Uterus (tissue), 3 donors: ENCODE measurements at regions not wholly inside any gene's neighbourhood (a gene's known extent, or its start where the extent isn't known, plus 50 kb on each side); places are given as distances from the start of the nearest gene placed in this dataset.

Experiments
- DNase-seq, 2 donors: peaks; one replicate each; pipeline ENCODE4 v3.0.0-alpha.2; 2019 to 2020
- H3K27ac ChIP-seq, 2 donors: fragments of 200-600 bp; sonication (generic); 1 replicate in 1 of 2; 2 replicates in 1 of 2; pipeline ENCODE4 v1.5.1; 2016 to 2018
- H3K27me3 ChIP-seq, 2 donors: fragments of 200-600 bp; sonication (generic); one replicate each; pipeline ENCODE4 v1.5.1; 2018 to 2019; ENCODE audit warnings: control low read depth in 1 of 2
- H3K36me3 ChIP-seq, 2 donors: fragments of 200-600 bp; sonication (generic); one replicate each; pipeline ENCODE4 v1.5.1; 2019; ENCODE audit warnings: control low read depth in 1 of 2
- H3K4me1 ChIP-seq, 2 donors: fragments of 200-600 bp; sonication (generic); one replicate each; pipeline ENCODE4 v1.5.1; 2018 to 2019; ENCODE audit warnings: control low read depth in 1 of 2
- H3K4me3 ChIP-seq, 2 donors: fragments of 200-600 bp; sonication (generic); 1 replicate in 1 of 2; 2 replicates in 1 of 2; pipeline ENCODE4 v1.5.1; 2018 to 2019; ENCODE audit warnings: mild to moderate bottlenecking in 1 of 2
- H3K9me3 ChIP-seq, 2 donors: fragments of 200-600 bp; sonication (generic); one replicate each; pipeline ENCODE4 v1.5.1; 2019; ENCODE audit warnings: control low read depth in 1 of 2
- CTCF ChIP-seq, 4 experiments: fragments of 200-600 bp in 2 of 4; fragments of 450-650 bp in 2 of 4; sonication (generic) in 2 of 4; IDR thresholded peaks; one replicate each; pipeline ENCODE4 v1.5.1; 2016 to 2019; ENCODE audit warnings: antibody characterized with exemption in 4 of 4, mild to moderate bottlenecking in 2 of 4, moderate library complexity in 1 of 4
- POLR2A ChIP-seq, 2 donors: fragments of 450-650 bp; IDR thresholded peaks; one replicate each; pipeline ENCODE4 v1.6.1; 2016; ENCODE audit warnings: antibody characterized with exemption in 2 of 2, mild to moderate bottlenecking in 1 of 2, moderate library complexity in 1 of 2
- intact Hi-C: fragments of 100-400 bp; cut with DNase I; formaldehyde crosslinking; loops from one replicate; pipeline ENCODE4 v1.15.1; 2023; ENCODE audit warnings: low total_unique reads
- donor health status: DM: yes; HTN: yes; CAD: no.

- no peaks in the 10 kb centered on the region for H3K4me1 ChIP-seq
- H3K27me3 ChIP-seq: no peaks in the 10 kb centered on the region
- TF ChIP-seq CTCF (IDR thresholded peaks at IDR 0.05) (no peak), POLR2A (IDR thresholded peaks at IDR 0.05) (no peak)
- no peak overlapping the region for H3K4me3 ChIP-seq
- no peaks in the 10 kb centered on the region for H3K9me3 ChIP-seq
- DNase-seq: no peak
- intact Hi-C loops: no loop called here
- H3K36me3 ChIP-seq: no peaks in the 10 kb centered on the region
- H3K27ac ChIP-seq: no peak overlapping the region
Observed at GRCh38 chr9:11743356-11743755, 949.8 kb upstream of the TYRP1 start.

GRCh38 chr9:11749396-11749795, 943.8 kb upstream of the TYRP1 start:
- intact Hi-C loops: no loop called here
- H3K27ac ChIP-seq: no peak overlapping the region
- TF ChIP-seq CTCF (IDR thresholded peaks at IDR 0.05): no peak
- no peak for TF ChIP-seq POLR2A (IDR thresholded peaks at IDR 0.05)
- no peak for DNase-seq
- H3K9me3 ChIP-seq: no peaks in the 10 kb centered on the region
- no peaks in the 10 kb centered on the region for H3K36me3 ChIP-seq
- no peaks in the 10 kb centered on the region for H3K27me3 ChIP-seq
- no peak overlapping the region for H3K4me3 ChIP-seq
- no peaks in the 10 kb centered on the region for H3K4me1 ChIP-seq

GRCh38 chr9:11755951-11756350, 937.2 kb upstream of the TYRP1 start:
- no peaks in the 10 kb centered on the region for H3K36me3 ChIP-seq
- no peak for DNase-seq
- no peak overlapping the region for H3K27ac ChIP-seq
- intact Hi-C loops: no loop called here
- H3K9me3 ChIP-seq: no peaks in the 10 kb centered on the region
- no peaks in the 10 kb centered on the region for H3K27me3 ChIP-seq
- TF ChIP-seq CTCF (IDR thresholded peaks at IDR 0.05): no peak
- no peak for TF ChIP-seq POLR2A (IDR thresholded peaks at IDR 0.05)
- no peaks in the 10 kb centered on the region for H3K4me1 ChIP-seq
- H3K4me3 ChIP-seq: no peak overlapping the region

- Histone ChIP-seq H3K4me1 (no peaks in the 10 kb centered on the region), H3K27me3 (no peaks in the 10 kb centered on the region), H3K27ac (no peak overlapping the region), H3K9me3 (no peaks in the 10 kb centered on the region), H3K36me3 (no peaks in the 10 kb centered on the region), H3K4me3 (no peak overlapping the region)
- intact Hi-C loops: no loop called here
- no peak for DNase-seq
- TF ChIP-seq CTCF (IDR thresholded peaks at IDR 0.05): no peak
- TF ChIP-seq POLR2A (IDR thresholded peaks at IDR 0.05): no peak
Observed at GRCh38 chr9:11757408-11757807, 935.8 kb upstream of the TYRP1 start.

- no peak for DNase-seq
- intact Hi-C loops: no loop called here
- H3K4me3 ChIP-seq: no peak overlapping the region
- no peaks in the 10 kb centered on the region for H3K4me1 ChIP-seq
- no peaks in the 10 kb centered on the region for H3K27me3 ChIP-seq
- TF ChIP-seq POLR2A (IDR thresholded peaks at IDR 0.05): no peak
- no peak for TF ChIP-seq CTCF (IDR thresholded peaks at IDR 0.05)
- H3K27ac ChIP-seq: no peak overlapping the region
- no peaks in the 10 kb centered on the region for H3K36me3 ChIP-seq
- no peaks in the 10 kb centered on the region for H3K9me3 ChIP-seq
Observed at GRCh38 chr9:11758016-11758415, 935.2 kb upstream of the TYRP1 start.
